ENCODE measurements at regions not wholly inside any gene's neighbourhood (a gene's known extent, or its start where the extent isn't known, plus 50 kb on each side); places are given as distances from the start of the nearest gene placed in this dataset.

DNA sequence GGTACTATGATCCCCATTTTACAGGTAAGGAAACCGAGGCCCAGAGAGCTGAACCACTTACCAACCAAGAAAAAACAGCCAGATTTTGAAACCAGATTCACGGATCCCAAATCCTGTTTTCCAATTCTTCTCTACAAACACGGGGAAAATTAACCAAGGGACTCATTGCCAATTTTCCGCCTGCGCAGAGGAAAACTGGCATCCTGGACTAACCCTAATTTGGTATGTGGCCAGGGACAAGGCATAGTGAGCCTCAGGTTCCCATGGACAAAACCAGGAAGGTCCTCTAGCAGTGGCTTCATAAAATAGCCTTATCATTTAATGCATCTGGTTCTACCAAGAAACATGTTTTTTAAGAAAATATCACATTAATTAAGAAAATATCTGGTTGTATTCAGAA lies 517.3 kb downstream of the MED13L start:
- DNase-seq (ENCODE audit: low spot score), result no peak

DNA sequence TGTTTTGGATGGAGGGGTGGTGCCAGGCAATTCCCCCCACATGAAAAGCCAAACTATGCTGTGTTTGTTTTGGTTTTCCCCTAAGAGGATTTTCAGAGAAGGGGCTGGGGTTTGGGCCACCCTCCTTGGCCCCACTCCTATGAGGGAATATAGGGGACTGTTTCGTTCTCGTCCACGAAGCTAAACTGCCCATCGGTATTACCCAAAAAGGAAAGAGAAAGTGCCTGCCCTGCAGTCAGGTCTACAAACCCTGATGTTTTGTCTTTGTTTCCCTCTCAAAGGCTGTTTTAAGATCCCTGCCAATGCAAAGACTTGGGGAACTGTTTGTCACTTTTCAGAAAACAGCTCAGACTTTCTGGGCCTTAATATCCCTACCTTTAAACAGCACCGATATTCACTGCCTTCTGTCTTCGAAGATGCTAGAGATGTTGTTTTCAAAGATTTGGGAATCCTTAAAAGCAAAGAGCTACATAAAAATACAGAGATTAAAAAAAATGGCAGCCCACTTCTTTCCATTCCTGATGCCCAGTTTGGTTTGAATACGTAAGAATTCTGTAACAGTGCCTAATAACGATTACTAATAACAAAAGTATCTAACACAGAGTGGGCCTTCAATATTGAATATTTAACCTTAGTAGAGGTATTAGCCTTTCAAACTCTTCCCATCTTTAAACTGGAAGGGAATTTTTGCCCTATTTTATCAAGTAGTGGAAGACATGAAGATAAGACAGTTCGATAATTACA lies 518.4 kb downstream of the MED13L start:
- DNase-seq (ENCODE audit: low spot score), result no peak

DNA sequence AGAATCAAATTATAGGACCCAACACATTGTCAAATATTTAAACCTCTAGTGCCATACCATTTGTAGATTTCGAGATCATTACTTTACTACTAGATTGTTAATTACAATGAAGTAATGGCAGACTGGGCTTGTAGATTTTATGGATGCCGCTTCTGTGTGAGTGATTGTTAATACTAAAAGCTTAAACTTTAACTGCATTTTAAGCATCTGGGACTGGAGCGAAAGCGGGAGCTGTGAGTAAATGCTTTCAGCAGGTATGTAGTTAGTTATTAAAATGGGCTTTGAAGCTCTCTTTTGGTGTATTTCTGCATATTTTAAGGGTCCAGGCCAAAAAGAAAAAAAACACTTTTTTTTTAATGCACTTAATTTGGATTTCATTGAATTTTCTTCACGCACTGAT lies 519.3 kb downstream of the MED13L start:
- DNase-seq (ENCODE audit: low spot score), result no peak

DNA sequence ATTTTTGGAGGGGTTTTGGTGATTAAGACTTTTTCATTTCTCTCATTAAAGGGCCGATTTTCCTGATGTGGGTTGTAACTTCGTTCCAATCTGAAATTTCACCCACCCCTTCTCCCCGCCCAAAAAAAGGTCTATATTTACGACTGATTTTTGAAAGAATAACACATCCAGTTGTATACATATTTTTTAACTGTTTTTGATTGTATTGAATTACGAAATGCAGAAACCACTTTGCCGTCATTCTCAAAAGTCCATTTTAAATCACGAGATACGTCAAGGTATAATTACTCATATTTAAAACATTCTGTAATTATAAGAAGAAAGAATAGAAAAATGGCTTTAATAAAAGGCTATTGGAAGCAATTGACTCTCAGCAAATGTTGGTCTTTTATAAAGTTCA lies 520.7 kb downstream of the MED13L start:
- DNase-seq (ENCODE audit: low spot score), result no peak

DNA sequence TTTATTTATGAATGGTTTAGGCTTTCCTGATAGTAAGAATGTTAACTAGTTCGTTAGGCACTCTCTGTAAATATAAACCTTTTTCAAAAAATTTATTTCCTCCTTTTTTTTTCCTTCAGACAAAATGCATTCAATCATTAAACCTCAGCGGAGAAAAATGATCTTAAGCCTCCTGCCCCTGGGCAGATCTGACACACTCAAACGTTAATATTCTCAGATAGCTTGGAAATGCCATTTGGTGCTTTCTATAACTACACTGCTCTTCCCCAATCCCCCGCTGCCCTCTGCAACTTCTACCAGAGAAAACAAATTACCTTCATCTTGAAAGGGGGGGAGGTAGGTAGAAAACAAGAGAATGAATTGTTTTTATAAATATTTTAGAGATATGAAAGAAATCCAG lies 521.2 kb downstream of the MED13L start:
- no peak for DNase-seq (ENCODE audit: low spot score)

DNA sequence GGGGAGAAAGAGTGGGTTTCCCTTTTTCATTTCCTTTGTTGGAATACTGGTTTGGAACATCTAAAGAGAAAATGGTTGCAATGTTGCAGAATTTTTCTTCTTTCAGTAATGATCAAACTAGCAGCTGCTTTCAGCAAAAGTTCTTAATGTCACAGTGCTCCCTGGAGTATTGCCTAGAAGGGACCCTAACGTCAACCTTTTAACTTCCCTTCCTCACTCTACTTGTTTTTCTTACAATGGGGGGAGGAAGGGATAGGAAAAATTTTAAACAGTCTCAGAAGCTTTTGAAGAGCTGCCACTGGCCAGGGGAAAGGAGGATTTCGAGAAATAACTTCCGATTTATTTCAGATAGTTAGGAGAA lies 521.8 kb downstream of the MED13L start:
- no peak for DNase-seq (ENCODE audit: low spot score)

DNA sequence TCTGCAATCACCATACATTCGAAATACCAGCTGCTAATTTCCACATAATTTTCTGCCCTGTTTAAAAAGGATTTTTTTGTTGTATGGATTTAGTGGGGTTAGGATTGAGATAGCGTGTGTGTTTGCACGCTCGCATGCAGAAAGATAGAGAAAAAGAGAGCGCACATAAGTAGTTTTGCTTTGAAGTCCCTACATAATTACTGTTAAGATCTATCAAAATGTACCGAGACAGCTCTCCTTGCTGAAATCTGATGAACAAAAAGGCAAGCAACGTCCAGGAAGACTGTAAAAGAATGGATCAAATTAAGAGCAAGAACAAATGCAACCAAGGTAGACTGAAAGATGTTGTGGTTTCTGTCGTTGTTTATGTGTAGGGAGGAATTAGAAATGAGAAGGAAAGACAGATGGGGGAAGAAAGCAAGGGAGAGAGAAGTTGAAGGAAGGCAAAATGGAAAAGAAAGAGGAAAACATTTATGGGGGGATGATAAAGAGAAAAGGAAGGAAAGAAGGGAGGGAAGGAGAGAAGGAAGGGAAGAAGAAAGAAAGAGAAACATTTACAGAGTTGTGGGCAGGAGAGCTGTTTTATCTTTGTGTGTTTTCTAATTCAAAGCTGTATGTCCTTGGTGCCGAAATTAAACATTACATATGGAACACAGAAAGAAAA lies 522.3 kb downstream of the MED13L start:
- DNase-seq (ENCODE audit: low spot score), result no peak

DNA sequence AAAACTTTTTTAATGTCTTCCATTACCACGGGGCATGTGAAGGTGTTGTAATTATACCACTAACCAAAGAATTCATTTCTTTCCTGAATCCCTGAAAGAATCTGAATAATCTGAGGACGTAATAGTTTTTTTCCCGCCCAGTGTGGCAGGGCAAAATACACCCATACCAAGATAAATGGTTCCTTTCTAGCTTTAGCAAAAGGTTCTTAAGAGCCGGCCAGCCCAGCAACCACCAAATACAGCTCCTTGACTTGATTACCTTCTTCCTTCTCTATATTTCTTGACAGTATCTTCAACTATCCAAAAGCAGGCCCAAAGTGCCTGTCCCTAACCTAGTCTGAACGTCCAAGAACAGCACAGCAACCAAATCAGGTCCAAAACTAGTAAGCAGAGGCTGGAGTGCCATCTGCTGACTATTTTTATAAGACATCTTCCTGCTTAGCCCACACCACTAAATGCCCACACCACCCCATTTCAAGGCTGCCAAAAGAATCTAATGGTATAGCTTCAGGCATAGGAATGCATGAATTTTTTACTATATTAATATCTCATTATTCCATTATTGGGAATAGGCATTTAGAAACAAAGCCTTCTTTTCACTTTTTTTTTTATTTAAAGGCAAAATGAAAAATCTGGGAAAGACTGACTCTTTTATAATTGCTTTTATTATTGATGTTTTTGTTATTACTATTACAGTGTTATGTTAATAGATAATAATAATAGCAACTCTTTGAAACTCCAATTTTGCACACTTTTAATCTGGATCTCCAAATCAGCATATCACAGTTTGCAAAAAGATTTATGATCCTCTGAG lies 524.4 kb downstream of the MED13L start:
- peak; percentile 25 for DNase-seq (ENCODE audit: low spot score)

DNA sequence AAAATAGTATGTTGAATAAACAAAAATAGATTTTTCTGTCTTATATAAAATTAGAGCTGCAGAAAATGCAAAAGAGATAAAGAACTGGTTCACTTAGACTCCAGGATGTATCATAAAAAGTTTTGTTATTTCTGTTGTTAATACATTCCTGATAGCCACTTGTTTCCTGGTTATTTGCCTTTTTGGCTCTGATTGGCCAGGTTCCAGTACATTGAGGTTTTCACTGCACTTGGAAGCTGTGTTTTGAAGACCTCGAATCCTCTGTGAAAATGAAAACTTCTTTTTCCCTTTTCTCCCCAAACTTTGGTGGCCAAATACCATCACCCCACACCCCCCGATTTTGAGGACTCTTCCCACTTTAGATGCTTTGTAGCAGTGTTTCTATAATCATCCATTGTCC lies 525.3 kb downstream of the MED13L start:
- DNase-seq (ENCODE audit: low spot score), result no peak

DNA sequence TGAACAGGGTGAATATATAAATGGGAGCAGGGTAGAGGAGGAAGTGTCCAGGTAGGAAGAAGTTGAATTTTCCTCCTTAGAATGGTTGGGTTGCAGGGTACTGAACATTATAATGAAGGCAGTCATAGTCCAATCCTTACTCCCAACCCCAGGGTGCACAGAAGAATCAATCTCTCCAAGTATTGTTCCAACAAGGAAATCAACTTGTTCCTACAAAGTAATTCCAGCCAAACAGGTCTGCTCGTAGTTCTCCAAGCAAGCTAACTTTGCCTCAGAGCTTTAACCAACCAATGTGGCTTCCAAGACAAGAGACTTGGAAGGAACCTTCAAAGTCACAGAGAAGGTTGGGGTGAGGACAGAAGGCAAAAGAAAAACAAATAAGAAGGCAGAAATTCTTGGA lies 527.2 kb downstream of the MED13L start:
- no peak for DNase-seq (ENCODE audit: low spot score)

DNA sequence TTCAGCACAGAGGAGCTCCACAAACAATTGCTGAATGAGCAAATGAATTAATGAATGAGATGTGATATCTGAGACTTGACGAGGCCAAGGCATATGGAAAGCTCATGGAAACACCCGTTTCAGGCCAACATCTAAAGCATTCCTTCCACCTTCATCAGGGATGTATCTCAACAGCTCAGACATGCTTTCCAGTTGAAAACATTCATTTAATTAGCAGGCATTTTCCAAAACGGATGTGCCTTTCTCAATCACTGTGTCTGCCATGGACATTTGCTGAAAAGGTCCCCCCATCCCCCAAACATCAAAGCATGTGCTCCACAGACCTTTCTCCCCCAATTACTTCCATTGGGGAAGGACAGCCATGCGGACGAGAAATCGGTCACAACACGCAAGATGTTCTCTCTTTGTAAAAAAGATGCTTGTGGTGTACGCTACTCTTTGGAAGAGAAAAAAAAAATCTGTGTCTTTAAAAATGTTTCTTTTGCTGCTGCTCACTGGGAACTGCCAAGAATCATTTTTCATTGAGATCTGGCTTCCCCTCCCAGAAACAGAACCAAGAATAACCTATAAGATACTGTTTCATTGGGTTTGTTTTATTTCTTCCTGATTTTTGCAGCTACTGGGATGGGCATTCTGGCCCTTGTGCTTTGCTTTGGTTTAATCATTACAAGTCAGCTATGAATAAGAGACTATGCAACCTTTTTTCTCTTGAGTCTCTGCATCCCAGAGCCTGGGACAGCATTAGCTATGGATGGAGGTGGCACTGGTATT lies 528.2 kb downstream of the MED13L start:
- DNase-seq (ENCODE audit: low spot score), result no peak

DNA sequence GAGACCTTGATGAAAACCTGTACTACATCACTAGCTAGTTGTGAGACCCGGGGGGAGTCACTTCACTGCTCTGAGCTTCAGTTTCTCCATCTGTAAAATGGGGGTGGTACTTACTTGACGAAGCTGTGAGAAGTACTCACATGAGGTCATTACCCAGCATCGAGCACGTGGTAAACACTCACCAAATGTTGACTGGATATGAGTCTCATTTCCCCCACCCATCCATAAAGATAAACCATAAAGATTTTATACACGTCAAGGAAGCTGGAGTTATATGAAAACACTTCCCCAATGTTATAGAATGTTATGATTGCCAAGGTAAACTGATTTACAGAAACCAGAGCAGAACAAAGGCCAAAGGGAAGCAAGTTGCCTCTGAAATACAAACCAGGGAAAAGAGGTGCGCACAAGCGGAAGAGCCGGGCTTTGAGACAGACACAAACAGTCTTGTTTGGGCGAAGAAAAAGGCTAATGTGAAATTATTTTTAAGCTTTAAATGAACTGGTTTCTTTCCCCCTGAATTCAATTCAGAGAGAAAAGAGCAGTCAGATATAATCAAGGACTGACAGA lies 536.8 kb downstream of the MED13L start:
- no peak for DNase-seq (ENCODE audit: low spot score)

DNA sequence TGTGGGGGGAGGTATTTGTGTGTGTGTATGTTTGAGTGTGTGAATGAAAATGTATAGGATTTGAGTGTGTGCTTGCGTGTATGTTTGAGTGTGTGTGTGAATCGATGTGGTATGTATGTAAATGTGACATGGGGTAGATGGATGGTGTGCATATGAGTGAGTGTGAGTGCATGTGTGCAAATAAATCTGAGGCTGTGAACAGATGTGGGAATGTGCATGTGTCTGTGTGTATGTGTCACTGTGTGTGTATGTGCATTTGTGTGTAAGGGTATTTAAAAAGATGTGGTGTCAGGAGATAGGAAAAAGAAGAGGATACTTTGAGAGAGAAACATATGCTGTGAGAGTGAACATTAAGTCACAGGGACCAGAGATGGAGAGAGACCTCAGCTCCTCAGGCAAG lies 539.6 kb downstream of the MED13L start:
- DNase-seq (ENCODE audit: low spot score), result no peak

DNA sequence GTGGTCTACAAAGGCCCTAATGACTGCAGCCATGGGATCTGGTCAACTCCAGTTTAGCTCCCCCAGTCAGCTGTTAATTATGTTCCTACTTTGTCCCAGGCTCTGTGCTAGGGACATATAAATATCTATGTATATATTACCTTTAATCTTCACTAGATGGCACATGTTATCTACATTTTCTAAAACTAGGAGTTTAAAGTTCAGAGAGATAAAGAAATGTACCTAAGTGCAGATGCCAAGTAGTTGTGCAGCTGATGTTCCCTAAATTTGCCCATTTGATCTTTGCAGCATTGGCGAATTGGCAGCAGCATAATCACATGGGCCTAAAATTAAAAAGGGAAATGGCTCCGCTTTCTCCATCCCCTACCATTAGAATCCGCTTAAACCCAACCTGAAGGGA lies 541.1 kb downstream of the MED13L start:
- DNase-seq (ENCODE audit: low spot score), result no peak

DNA sequence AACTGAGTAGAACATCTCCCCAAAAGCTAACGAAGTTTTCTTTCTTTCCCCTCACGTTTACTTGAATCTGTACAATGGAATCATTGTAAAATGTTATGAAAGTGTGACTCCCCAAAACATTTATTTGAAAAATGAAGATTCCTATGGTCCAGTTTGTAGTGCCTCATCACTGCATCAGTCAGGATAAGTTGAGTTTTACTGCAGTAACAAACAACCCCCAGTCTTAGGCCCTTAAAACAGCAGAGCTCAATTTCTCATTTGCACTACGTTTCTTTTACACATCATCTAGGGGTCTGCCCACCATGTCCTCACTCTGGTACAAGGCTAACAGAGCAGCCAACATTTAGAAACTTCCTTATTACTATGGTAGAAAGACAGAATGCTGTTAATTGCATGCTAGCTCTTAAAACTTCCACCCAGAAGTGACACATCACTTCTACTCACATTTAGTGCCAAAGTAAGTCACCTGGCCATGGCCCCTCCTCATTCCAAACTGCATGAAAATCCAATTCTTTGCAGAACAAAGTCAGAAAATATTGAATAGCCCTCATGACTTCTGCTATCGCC lies 546.4 kb downstream of the MED13L start:
- no peak for DNase-seq (ENCODE audit: low spot score)

DNA sequence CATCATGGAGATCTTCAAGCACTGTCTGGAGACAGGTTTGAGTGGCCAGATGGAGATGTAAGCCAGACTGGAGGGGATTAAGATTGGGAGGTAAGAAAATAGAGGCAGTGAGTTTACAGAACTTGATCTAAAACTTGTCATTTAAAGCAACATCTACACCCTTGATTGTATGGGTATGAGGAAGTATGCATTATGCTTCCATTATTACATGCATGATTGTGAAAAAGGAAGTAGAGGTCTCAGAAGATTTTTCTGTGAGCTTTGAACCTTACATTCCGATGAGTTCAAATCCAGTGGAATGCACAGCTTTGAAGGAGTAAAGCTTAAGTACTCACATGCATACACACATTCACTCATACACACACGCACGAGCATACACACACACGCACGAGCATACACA lies 550.8 kb downstream of the MED13L start:
- DNase-seq (ENCODE audit: low spot score), result no peak

DNA sequence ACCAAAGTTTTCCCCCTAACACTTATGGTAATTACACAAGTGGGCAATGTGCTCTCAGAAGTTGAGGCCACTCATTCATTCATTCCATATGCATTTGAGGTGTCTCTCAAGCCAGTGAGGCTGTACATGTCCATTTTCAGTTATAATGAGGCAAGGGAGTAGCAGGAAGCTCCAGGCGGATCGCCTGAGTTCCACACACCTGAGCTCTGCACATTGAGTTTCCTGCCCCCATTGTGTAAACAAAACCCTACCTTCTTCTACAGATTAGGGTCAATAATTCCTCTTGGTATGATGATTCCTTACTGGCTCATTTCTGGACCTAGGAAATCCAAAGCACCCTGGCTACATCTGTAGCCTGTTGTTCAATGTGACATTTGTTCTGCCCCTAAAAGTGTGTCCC lies 555.3 kb downstream of the MED13L start:
- no peak for DNase-seq (ENCODE audit: low spot score)

DNA sequence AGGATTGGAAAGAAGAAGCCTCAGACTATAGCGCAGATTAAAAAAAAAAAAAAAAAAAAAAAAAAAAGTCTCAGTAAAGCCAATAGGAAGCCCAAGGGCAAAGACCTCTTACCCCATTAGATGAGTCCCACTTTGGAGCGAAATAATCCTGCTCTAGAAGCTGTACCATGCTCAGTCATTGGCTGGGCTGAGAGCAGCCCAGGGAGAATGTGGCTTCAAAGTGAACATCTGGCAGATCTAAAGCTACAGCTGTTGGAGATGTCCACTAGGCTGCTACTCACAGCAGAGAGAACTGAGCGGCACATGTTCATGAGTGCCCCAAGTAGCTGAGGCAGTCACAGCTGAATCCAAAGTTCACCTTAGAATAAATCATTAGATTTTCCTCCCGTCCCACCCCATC lies 560.9 kb downstream of the MED13L start:
- no peak for DNase-seq (ENCODE audit: low spot score)

DNA sequence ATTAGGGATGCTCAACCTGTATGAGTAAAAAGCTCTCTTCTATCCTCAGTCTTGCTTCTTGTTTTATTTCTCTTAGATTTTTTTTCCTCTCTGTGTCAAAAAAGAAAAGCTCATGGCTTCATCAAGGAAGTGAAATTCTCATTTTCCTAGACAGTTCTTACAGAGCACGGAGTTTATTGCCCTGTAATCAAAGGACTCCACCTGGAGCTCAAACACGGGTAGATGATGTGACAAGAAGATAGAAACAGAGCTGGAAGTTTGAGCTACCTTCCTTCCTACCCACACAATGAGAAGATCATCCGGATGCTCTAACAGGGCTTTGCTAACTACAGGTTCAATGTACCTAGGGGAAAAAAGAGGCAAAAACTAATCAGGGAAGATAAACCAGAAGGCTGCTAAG lies 564.8 kb downstream of the MED13L start:
- no peak for DNase-seq (ENCODE audit: low spot score)

DNA sequence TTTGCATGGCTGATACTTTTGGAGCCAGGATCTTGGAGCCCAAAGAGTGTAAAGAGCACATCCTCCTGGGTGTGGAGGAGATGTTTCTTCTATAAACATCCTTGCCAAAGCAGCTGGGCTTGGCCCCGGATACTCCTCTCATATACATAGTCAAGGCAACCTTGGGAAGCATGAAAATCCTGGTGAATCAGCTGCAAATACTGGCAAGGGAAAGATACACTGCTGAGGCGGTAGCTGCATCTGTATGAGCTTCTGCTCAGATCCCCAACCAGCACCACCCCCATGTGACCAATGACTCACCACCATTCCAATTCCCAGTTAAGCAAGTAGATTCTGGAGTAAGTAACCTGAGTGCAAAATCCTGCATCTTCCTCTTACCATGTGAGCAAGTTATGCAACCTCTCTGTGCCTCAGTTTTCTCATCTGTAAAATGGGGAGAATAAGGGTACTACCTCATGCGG lies 567.4 kb downstream of the MED13L start:
- DNase-seq (ENCODE audit: low spot score), result no peak

DNA sequence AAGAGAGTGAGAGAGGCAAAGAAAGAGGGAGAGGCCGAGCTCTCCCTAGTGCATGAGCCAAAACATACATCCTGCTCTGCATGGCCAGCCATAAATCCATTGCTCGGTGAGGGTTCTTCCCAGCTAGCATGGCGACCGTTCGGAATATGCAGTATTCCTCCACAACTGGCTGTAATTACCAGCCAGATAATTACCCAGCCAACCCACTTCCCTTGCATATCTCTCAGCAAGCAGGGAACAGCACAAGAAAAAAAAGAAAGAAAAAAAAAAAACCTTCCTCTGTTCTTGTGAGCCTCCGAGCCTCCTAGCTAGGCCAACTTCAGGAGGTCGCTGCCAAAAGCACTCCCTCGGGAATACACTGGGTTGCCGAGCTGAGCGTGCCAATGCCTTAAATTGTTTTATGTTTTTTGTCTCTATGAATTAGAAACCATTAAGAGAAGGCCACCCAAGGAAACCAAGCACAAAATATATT lies 567.9 kb downstream of the MED13L start:
- DNase-seq (ENCODE audit: low spot score), result no peak

DNA sequence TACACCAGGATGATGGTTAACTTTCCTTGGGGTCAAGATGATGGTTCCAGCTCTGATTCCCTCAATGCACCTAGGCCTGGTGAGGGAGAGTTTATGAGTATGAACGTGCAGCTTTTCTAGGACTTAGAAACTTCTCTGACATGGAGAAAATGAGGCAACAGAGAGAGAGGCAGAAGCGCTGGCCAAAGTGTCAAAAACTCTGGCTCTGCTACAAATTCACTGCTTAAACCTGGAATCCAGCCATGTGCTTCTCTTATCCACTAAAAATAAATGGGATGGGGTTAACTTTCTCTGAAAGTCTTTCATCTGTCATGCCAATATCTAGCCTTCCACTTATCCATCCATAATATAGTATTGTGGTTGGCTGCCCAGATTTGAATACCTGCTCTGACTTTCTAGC lies 568.7 kb downstream of the MED13L start:
- no peak for DNase-seq (ENCODE audit: low spot score)
